Tibial nerve (tissue), 4 donors: ENCODE measurements at regions not wholly inside any gene's neighbourhood (a gene's known extent, or its start where the extent isn't known, plus 50 kb on each side); places are given as distances from the start of the nearest gene placed in this dataset.

ENCODE experiments used
- DNase-seq, 2 donors: peaks; one replicate each; pipeline ENCODE4 v3.0.0-alpha.2; 2019; ENCODE audit warnings: low spot score in 2 of 2
- H3K27ac ChIP-seq, 4 donors: fragments of 200-600 bp; sonication (generic) in 3 of 4; one replicate each; pipeline ENCODE4 v1.5.1; 2017 to 2019; ENCODE audit warnings: mild to moderate bottlenecking in 1 of 4
- H3K27me3 ChIP-seq, 2 donors: fragments of 200-600 bp; sonication (generic) in 1 of 2; one replicate each; pipeline versions ENCODE4 v1.5.1 to v1.6.0; 2017 to 2019
- H3K36me3 ChIP-seq, 3 donors: fragments of 200-600 bp; sonication (generic); one replicate each; pipeline ENCODE4 v1.5.1; 2018 to 2019
- H3K4me1 ChIP-seq, 4 donors: fragments of 200-600 bp; sonication (generic) in 3 of 4; one replicate each; pipeline ENCODE4 v1.5.1; 2017 to 2019
- H3K4me3 ChIP-seq, 4 donors: fragments of 200-600 bp; sonication (generic) in 3 of 4; one replicate each; pipeline ENCODE4 v1.5.1; 2017 to 2019; ENCODE audit warnings: mild to moderate bottlenecking in 1 of 4, moderate library complexity in 1 of 4
- H3K9me3 ChIP-seq, 4 donors: fragments of 200-600 bp; sonication (generic) in 3 of 4; one replicate each; pipeline ENCODE4 v1.5.1; 2017 to 2019
- EP300 ChIP-seq, 2 donors: sonication (generic); formaldehyde crosslinking; IDR thresholded peaks; one replicate each; pipeline ENCODE4 v1.6.1; 2017; ENCODE audit warnings: antibody characterized with exemption in 2 of 2, mild to moderate bottlenecking in 1 of 2
- POLR2A ChIP-seq, 2 donors: fragments of 450-650 bp; IDR thresholded peaks; one replicate each; pipeline ENCODE4 v1.6.1; 2017; ENCODE audit warnings: antibody characterized with exemption in 2 of 2, mild to moderate bottlenecking in 2 of 2, moderate library complexity in 2 of 2
- WGBS, 2 donors: methylation state at CpG; one replicate each; pipeline ENCODE4 v1.1.5; 2018; 5-methylcytosine and 5-hydroxymethylcytosine counted together
- TF ChIP-seq, protein P1 (sequence below), 5 experiments: fragments of 200-600 bp in 3 of 5; fragments of 450-650 bp in 2 of 5; sonication (generic) in 3 of 5; IDR thresholded peaks; one replicate each; pipeline ENCODE4 v1.5.1; 2016 to 2019; ENCODE audit warnings: antibody characterized with exemption in 5 of 5, mild to moderate bottlenecking in 3 of 5, moderate library complexity in 2 of 5

GRCh38 chr9:7226007-7226640 lies 468.4 kb downstream of the KDM4C start:
- Histone ChIP-seq H3K27ac (no peak overlapping the region), H3K4me3 (no peak overlapping the region), H3K36me3 (no peaks in the 10 kb centered on the region), H3K4me1 (no peaks in the 10 kb centered on the region), H3K27me3 (no peaks in the 10 kb centered on the region), H3K9me3 (no peaks in the 10 kb centered on the region)
- DNase-seq = no peak
- TF ChIP-seq EP300 (IDR thresholded peaks at IDR 0.05) (no peak), POLR2A (IDR thresholded peaks at IDR 0.05) (no peak)
- TF ChIP-seq, protein P1, sequence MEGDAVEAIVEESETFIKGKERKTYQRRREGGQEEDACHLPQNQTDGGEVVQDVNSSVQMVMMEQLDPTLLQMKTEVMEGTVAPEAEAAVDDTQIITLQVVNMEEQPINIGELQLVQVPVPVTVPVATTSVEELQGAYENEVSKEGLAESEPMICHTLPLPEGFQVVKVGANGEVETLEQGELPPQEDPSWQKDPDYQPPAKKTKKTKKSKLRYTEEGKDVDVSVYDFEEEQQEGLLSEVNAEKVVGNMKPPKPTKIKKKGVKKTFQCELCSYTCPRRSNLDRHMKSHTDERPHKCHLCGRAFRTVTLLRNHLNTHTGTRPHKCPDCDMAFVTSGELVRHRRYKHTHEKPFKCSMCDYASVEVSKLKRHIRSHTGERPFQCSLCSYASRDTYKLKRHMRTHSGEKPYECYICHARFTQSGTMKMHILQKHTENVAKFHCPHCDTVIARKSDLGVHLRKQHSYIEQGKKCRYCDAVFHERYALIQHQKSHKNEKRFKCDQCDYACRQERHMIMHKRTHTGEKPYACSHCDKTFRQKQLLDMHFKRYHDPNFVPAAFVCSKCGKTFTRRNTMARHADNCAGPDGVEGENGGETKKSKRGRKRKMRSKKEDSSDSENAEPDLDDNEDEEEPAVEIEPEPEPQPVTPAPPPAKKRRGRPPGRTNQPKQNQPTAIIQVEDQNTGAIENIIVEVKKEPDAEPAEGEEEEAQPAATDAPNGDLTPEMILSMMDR (IDR thresholded peaks at IDR 0.05) = no peak
- WGBS, 2 donors = 76 to 86% methylated on average over 7 of the region's 7 CpGs
